ENCODE measurements at regions not wholly inside any gene's neighbourhood (a gene's known extent, or its start where the extent isn't known, plus 50 kb on each side); places are given as distances from the start of the nearest gene placed in this dataset.

GRCh38 chr11:80028998-80029397 lies 588.2 kb upstream of the TENM4 start:
- TF ChIP-seq CTCF (IDR thresholded peaks at IDR 0.05) (no peak), POLR2A (IDR thresholded peaks at IDR 0.05) (no peak)
